ES-I3 (cell line): ENCODE measurements at regions not wholly inside any gene's neighbourhood (a gene's known extent, or its start where the extent isn't known, plus 50 kb on each side); places are given as distances from the start of the nearest gene placed in this dataset.

Source experiments
- H3K36me3 ChIP-seq: 2 replicates; pipeline ENCODE4 v1.6.1; 2013; ENCODE audit warnings: mild to moderate bottlenecking, low read length, control low read depth, moderate library complexity; ENCODE audit not compliant: insufficient read depth
- H3K4me1 ChIP-seq: 2 replicates; pipeline ENCODE4 v1.6.1; 2013; ENCODE audit warnings: mild to moderate bottlenecking, control low read depth, low read length; ENCODE audit not compliant: insufficient read depth
- H3K9ac ChIP-seq: 2 replicates; pipeline ENCODE4 v1.6.1; 2013; ENCODE audit warnings: low read depth, mild to moderate bottlenecking, low read length, moderate library complexity
- H3K9me3 ChIP-seq: 2 replicates; pipeline ENCODE4 v1.6.1; 2013; ENCODE audit warnings: mild to moderate bottlenecking, low read length, moderate library complexity; ENCODE audit not compliant: control insufficient read depth, insufficient read depth

GRCh38 chr3:69451594-69451993 is 65.7 kb upstream of the FRMD4B start:
- H3K9me3 ChIP-seq, result no peaks in the 10 kb centered on the region
- no peaks in the 10 kb centered on the region for H3K36me3 ChIP-seq
- no peaks in the 10 kb centered on the region for H3K4me1 ChIP-seq
- no peak overlapping the region for H3K9ac ChIP-seq

DNA sequence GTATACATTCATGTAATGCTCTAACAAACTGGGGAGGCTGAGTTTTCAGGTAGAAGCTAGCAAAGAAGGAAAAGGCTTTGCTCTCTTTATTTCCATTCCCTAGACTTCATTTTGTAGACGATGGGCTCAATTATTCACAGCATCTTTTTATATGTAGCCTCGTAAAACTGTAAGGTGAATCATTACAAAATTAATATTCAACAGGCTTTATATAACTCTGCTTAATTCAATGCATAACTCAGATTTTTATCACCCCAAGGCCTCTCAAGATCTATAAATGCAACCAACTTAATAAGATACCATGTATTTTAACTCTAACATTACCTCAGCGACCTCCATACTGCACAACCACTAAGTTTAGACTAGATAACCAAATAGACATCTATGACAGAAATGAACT is 63.0 kb upstream of the FRMD4B start:
- Histone ChIP-seq H3K9ac (no peak overlapping the region), H3K4me1 (no peaks in the 10 kb centered on the region), H3K9me3 (no peaks in the 10 kb centered on the region), H3K36me3 (no peaks in the 10 kb centered on the region)

DNA sequence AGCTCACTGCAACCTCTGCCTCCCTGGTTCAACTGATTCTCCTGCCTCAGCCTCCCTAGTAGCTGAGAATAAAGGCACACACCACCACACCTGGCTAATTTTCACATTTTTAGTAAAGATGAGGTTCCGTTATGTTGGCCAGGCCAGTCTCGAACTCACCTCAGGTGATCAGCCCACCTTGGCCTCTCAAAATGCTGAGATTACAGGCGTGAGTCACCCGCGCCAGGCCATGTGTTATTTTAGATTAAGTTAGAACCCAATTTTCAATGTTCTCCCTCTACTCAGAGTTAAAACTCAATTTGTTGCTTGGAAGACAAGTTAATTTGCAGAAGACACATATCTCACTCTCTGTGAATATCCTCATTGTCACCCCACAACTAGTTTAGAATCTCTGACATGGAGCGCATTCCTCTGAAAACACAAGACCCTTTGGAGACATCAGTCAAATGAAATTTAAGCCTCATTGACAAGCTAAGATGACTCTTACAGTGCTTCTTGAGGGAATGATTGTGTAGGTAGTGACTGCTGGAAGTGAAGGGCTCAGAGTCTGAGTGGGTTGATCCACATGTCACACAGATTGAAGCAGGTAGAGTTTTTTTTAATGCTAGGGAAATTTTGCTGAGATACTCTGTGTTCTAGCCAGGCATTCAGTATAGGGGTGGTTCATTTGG is 60.6 kb upstream of the FRMD4B start:
- Histone ChIP-seq H3K9ac (no peak overlapping the region), H3K4me1 (no peaks in the 10 kb centered on the region), H3K36me3 (no peaks in the 10 kb centered on the region), H3K9me3 (no peaks in the 10 kb centered on the region)

GRCh38 chr3:69445498-69445897 is 59.6 kb upstream of the FRMD4B start:
- Histone ChIP-seq H3K9me3 (no peaks in the 10 kb centered on the region), H3K9ac (no peak overlapping the region), H3K36me3 (no peaks in the 10 kb centered on the region), H3K4me1 (no peaks in the 10 kb centered on the region)

DNA sequence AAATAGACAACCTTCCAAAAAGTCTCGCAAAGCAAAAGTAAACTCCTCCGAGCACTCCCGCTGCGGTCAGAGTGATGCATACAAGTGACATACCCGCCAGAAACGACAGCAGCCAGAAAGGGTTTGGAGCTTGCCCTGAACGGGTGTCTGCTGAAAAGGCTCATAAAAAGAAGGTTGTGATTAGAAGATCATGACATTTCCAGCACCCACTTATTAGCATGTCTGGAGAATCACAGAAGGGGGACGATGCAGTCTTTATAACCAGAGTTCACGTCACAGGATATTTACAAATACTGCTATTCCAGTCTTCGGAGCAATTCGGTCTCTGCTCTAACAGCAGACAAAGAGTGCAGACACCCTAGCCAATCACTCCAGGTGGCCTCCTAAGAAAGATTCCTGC is 59.1 kb upstream of the FRMD4B start:
- no peak overlapping the region for H3K9ac ChIP-seq

DNA sequence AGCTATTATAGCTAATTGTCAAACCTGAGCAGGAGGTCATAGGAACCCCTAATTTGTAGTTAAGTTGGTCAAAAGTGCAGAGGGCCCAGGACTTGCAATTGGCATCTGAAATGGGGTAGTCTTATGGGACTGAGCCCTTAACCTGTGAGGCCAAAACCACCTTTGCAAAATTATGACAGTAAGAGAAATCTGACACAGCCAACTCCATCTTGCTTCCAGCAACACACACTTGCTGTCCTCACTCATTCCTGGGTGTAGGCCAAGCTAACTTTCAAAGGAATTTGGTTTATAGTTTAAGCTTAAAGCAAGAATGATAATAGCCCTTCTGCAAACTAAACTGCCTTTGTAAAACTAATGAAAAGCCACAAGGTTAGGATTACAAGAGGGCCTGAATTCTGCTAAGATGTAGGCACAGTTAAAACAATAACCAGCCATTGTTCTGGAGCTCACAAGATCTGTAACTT is 57.6 kb upstream of the FRMD4B start:
- Histone ChIP-seq H3K4me1 (no peaks in the 10 kb centered on the region), H3K36me3 (no peaks in the 10 kb centered on the region), H3K9ac (no peak overlapping the region), H3K9me3 (no peaks in the 10 kb centered on the region)

More for the DNA sequence above, 59.1 kb upstream of the FRMD4B start:
- Histone ChIP-seq H3K4me1 (no peaks in the 10 kb centered on the region), H3K9me3 (no peaks in the 10 kb centered on the region), H3K36me3 (no peaks in the 10 kb centered on the region)

GRCh38 chr3:69442771-69443311 is 57.0 kb upstream of the FRMD4B start:
- H3K4me1 ChIP-seq, result no peaks in the 10 kb centered on the region
- H3K9me3 ChIP-seq, result no peaks in the 10 kb centered on the region
- no peaks in the 10 kb centered on the region for H3K36me3 ChIP-seq
- H3K9ac ChIP-seq, result no peak overlapping the region

DNA sequence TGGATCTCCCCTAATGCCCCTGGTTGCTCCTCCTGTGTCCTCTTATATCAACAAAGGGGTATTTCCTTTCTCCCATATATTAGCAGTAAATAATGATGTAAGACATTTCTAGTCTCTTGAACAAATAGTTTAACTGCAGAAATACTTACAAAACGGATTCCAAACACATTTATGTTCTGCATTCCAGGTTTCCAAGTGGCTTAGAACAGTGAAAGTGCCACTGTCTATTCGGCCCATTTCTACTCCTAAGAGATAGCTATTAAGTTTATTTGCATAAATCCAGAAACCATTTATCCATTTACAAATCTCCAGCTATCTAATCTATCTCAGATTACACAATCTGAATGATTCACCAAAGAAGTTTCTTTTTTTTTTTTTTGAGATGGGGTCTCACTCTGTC is 55.8 kb upstream of the FRMD4B start:
- H3K9me3 ChIP-seq, result no peaks in the 10 kb centered on the region
- H3K9ac ChIP-seq, result no peak overlapping the region
- H3K4me1 ChIP-seq, result no peaks in the 10 kb centered on the region
- H3K36me3 ChIP-seq, result no peaks in the 10 kb centered on the region

GRCh38 chr3:69441040-69441439 is 55.2 kb upstream of the FRMD4B start:
- Histone ChIP-seq H3K36me3 (no peaks in the 10 kb centered on the region), H3K9me3 (no peaks in the 10 kb centered on the region), H3K9ac (no peak overlapping the region), H3K4me1 (no peaks in the 10 kb centered on the region)

DNA sequence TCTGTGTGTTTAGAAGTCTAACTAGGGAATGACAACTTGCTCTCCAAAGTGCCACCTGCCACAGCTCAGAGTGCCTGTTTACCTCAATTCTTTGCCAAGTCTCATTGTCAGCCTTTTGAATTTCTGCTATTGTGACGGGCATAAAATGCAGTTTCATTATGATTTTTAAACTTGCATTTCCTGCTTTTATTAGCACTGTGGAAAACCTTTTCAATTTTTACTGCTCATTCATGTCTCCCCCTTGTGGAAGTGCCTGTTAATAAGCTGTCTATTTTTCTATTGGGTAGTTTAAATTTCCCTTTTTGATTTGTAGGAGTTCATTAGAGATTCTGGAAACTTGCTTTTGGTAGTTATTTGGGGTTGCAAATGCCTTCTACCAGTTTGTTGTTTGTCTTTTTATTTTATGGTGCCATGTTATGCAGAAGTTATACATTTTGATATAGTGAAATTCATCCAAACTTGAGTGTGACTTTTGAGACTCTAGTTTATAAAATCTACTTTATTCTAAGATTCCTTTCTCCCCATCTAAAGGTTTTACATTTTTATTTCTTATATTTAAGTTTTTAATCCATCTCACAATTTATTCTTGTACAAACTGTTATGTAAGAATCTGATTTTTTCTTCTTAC is 53.9 kb upstream of the FRMD4B start:
- Histone ChIP-seq H3K4me1 (no peaks in the 10 kb centered on the region), H3K9me3 (no peaks in the 10 kb centered on the region), H3K9ac (no peak overlapping the region), H3K36me3 (no peaks in the 10 kb centered on the region)

GRCh38 chr3:69438476-69438875 is 52.6 kb upstream of the FRMD4B start:
- Histone ChIP-seq H3K4me1 (no peaks in the 10 kb centered on the region), H3K36me3 (no peaks in the 10 kb centered on the region), H3K9me3 (no peaks in the 10 kb centered on the region), H3K9ac (no peak overlapping the region)

GRCh38 chr3:69435274-69436265 is 49.7 kb upstream of the FRMD4B start:
- Histone ChIP-seq H3K9me3 (no peaks in the 10 kb centered on the region), H3K4me1 (no peaks in the 10 kb centered on the region), H3K36me3 (no peaks in the 10 kb centered on the region), H3K9ac (no peak overlapping the region)
